HCT116 (cell line): ENCODE measurements at regions not wholly inside any gene's neighbourhood (a gene's known extent, or its start where the extent isn't known, plus 50 kb on each side); places are given as distances from the start of the nearest gene placed in this dataset.

Experiments
- ATAC-seq: fragments of 200-7000 bp; cut with Tn5 transposase; 2 replicates; pipeline ENCODE4 v1.9.1; 2020; ENCODE audit warnings: mild to moderate bottlenecking, moderate library complexity
- BruUV-seq: library from RNA; stranded (reverse); fragments of 400-500 nt; replicated peaks from 2 replicates; lab custom pipeline; 2021; lab: Mats Ljungman, UMichigan
- CTCF ChIA-PET: fragments of 300-600 bp; sonication (Branson Sonifier 250); formaldehyde crosslinking; loops from one replicate; lab custom pipeline; 2021; ENCODE audit warnings: antibody characterized with exemption; lab: Charles Lee
- POLR2A ChIA-PET: fragments of 300-600, 350-600 bp; sonication (Branson Sonifier 250); formaldehyde crosslinking; loops from one replicate; lab custom pipeline; 2021; ENCODE audit warnings: antibody characterized with exemption; lab: Charles Lee
- RAD21 ChIA-PET, 2 experiments: fragments of 300-600 bp; sonication (Branson Sonifier 250); formaldehyde crosslinking; loops; one replicate each; lab custom pipeline; 2023; ENCODE audit warnings: low total read pairs in 2 of 2; ENCODE audit not compliant: uncharacterized antibody in 2 of 2, unreplicated experiment in 2 of 2, low non-redundant PET in 1 of 2; lab: Charles Lee
- DNase-seq: peaks from one replicate; pipeline ENCODE4 v3.0.0-alpha.2; 2010; ENCODE audit warnings: low read depth, low spot score
- H2AFZ ChIP-seq: fragments of 200-600 bp; shearing (Covaris generic), sonication (generic); 2 replicates; pipeline ENCODE4 v1.6.1; 2017; ENCODE audit warnings: low read depth, mixed run types, mixed read lengths, antibody characterized with exemption, low read length; ENCODE audit not compliant: poor library complexity, severe bottlenecking
- H3K27ac ChIP-seq: 2 replicates; pipeline ENCODE4 v1.5.1; 2012; ENCODE audit warnings: low read depth, low read length
- H3K27me3 ChIP-seq: fragments of 200-600 bp; sonication (generic); 2 replicates; pipeline ENCODE4 v1.6.1; 2016; ENCODE audit warnings: mixed run types, low read length, mixed read lengths; ENCODE audit not compliant: insufficient read depth
- H3K36me3 ChIP-seq, 2 experiments: fragments of 200-500 bp in 1 of 2; fragments of 200-600 bp in 1 of 2; sonication (Bioruptor generic) in 1 of 2; sonication (generic) in 1 of 2; 2 replicates each; pipeline versions ENCODE4 v1.5.1 to v1.6.1; 2014 to 2016; ENCODE audit warnings: low read length in 2 of 2, inconsistent platforms in 1 of 2, mixed read lengths in 1 of 2, mixed run types in 1 of 2; ENCODE audit not compliant: insufficient read depth in 2 of 2, control insufficient read depth in 1 of 2
- H3K4me1 ChIP-seq, 2 experiments: fragments of 200-600 bp in 1 of 2; sonication (generic) in 1 of 2; 2 replicates each; pipeline versions ENCODE4 v1.5.1 to v1.6.1; 2012 to 2017; ENCODE audit warnings: low read length in 2 of 2, inconsistent platforms in 1 of 2, mild to moderate bottlenecking in 1 of 2, mixed read lengths in 1 of 2, mixed run types in 1 of 2, moderate library complexity in 1 of 2; ENCODE audit not compliant: insufficient read depth in 2 of 2, control insufficient read depth in 1 of 2
- H3K4me2 ChIP-seq: fragments of 200-600 bp; sonication (generic); 2 replicates; pipeline ENCODE4 v1.6.1; 2017; ENCODE audit warnings: mixed run types, low read length, mixed read lengths
- H3K4me3 ChIP-seq, 2 experiments: fragments of 200-600 bp in 1 of 2; sonication (generic) in 1 of 2; replicated peaks in 1 of 2; 2 replicates each; pipeline ENCODE4 v1.5.1; 2011 to 2016; ENCODE audit warnings: low read length in 2 of 2, control low read depth in 1 of 2, low read depth in 1 of 2, mild to moderate bottlenecking in 1 of 2, mixed read lengths in 1 of 2, mixed run types in 1 of 2
- H3K79me2 ChIP-seq: fragments of 200-600 bp; sonication (generic); 2 replicates; pipeline ENCODE4 v1.6.1; 2017; ENCODE audit warnings: mild to moderate bottlenecking, mixed run types, low read length, moderate library complexity, mixed read lengths; ENCODE audit not compliant: insufficient read depth
- H3K9ac ChIP-seq: fragments of 200-600 bp; sonication (generic); 2 replicates; pipeline ENCODE4 v1.6.1; 2016; ENCODE audit warnings: low read length, mixed read lengths
- H3K9me2 ChIP-seq: fragments of 200-600 bp; sonication (generic), shearing (Covaris generic); 2 replicates; pipeline ENCODE4 v1.6.1; 2017; ENCODE audit warnings: mixed run types, mild to moderate bottlenecking, moderate library complexity; ENCODE audit not compliant: insufficient read depth
- H3K9me3 ChIP-seq, 2 experiments: fragments of 200-500 bp in 1 of 2; fragments of 200-600 bp in 1 of 2; sonication (Bioruptor generic) in 1 of 2; sonication (generic) in 1 of 2; 2 replicates each; pipeline ENCODE4 v1.6.1; 2014 to 2017; ENCODE audit warnings: low read length in 2 of 2, mixed read lengths in 2 of 2, inconsistent platforms in 1 of 2, low read depth in 1 of 2, mild to moderate bottlenecking in 1 of 2, mixed run types in 1 of 2, moderate library complexity in 1 of 2; ENCODE audit not compliant: control insufficient read depth in 1 of 2, insufficient read depth in 1 of 2
- H4K20me1 ChIP-seq: fragments of 200-600 bp; sonication (generic), shearing (Covaris generic); 2 replicates; pipeline ENCODE4 v1.6.1; 2017; ENCODE audit warnings: mixed run types, mild to moderate bottlenecking, moderate library complexity; ENCODE audit not compliant: insufficient read depth
- ATF3 ChIP-seq: IDR thresholded peaks from 2 replicates; pipeline ENCODE4 v1.6.1; 2012
- CEBPB ChIP-seq: IDR thresholded peaks from 2 replicates; pipeline ENCODE4 v1.6.1; 2012; ENCODE audit warnings: low read depth
- CTCF ChIP-seq, 3 experiments: fragments of 200-600 bp in 1 of 3; sonication (generic) in 1 of 3; IDR thresholded peaks in 2 of 3; conservative IDR thresholded peaks in 1 of 3; 2 replicates each; pipeline ENCODE4 v1.5.1; 2012 to 2017; ENCODE audit warnings: low read depth in 2 of 3, low read length in 2 of 3, antibody characterized with exemption in 1 of 3, borderline replicate concordance in 1 of 3, control low read depth in 1 of 3, mild to moderate bottlenecking in 1 of 3, mixed read lengths in 1 of 3, mixed run types in 1 of 3, moderate library complexity in 1 of 3; ENCODE audit not compliant: insufficient read depth in 1 of 3
- ELF1 ChIP-seq: IDR thresholded peaks from 2 replicates; pipeline ENCODE4 v1.6.1; 2012; ENCODE audit warnings: low read depth, borderline replicate concordance
- EZH2 ChIP-seq: fragments of 200-600 bp; sonication (generic); IDR thresholded peaks from 2 replicates; pipeline ENCODE4 v1.6.1; 2017; ENCODE audit warnings: antibody characterized with exemption, mixed run types
- EZH2phosphoT487 ChIP-seq: fragments of 200-600 bp; IDR thresholded peaks from 2 replicates; pipeline ENCODE4 v1.6.1; 2018; ENCODE audit warnings: antibody characterized with exemption, borderline replicate concordance
- FOSL1 ChIP-seq: IDR thresholded peaks from 2 replicates; pipeline ENCODE4 v1.6.1; 2012; ENCODE audit warnings: low read depth
- JUND ChIP-seq: IDR thresholded peaks from 2 replicates; pipeline ENCODE4 v1.6.1; 2012
- MAX ChIP-seq: IDR thresholded peaks from 2 replicates; pipeline ENCODE4 v1.6.1; 2012
- POLR2A ChIP-seq: IDR thresholded peaks from 2 replicates; pipeline ENCODE4 v1.7.0; 2011; ENCODE audit warnings: borderline replicate concordance; ENCODE audit not compliant: insufficient read depth, insufficient read length; ENCODE audit errors: extremely low read depth
- POLR2AphosphoS5 ChIP-seq: IDR thresholded peaks from 2 replicates; pipeline ENCODE4 v1.6.1; 2011; ENCODE audit warnings: mild to moderate bottlenecking, low read depth, low read length, moderate library complexity
- RAD21 ChIP-seq: IDR thresholded peaks from 2 replicates; pipeline ENCODE4 v1.6.1; 2012; ENCODE audit warnings: low read depth, mild to moderate bottlenecking
- SIN3A ChIP-seq: IDR thresholded peaks from 2 replicates; pipeline ENCODE4 v1.6.1; 2012; ENCODE audit warnings: low read depth
- SP1 ChIP-seq: IDR thresholded peaks from 2 replicates; pipeline ENCODE4 v1.6.1; 2012; ENCODE audit warnings: low read depth
- SRF ChIP-seq: IDR thresholded peaks from 2 replicates; pipeline ENCODE4 v1.6.1; 2012; ENCODE audit warnings: low read depth
- ZBTB33 ChIP-seq: IDR thresholded peaks from 2 replicates; pipeline ENCODE4 v1.6.1; 2011; ENCODE audit warnings: mild to moderate bottlenecking, low read length, moderate library complexity; ENCODE audit not compliant: insufficient replicate concordance; ENCODE audit errors: extremely low read depth
- ZFX ChIP-seq: fragments of 450-650 bp; IDR thresholded peaks from 2 replicates; pipeline ENCODE4 v1.6.1; 2017
- intact Hi-C: fragments of 100-400 bp; cut with micrococcal nuclease; formaldehyde crosslinking; loops from 2 replicates; pipeline ENCODE4 v1.10.0; 2022

GRCh38 chr16:47858333-47858982 lies 297.3 kb downstream of the ABCC12 start:
- H3K9me3 ChIP-seq = no peaks in the 10 kb centered on the region
- H3K79me2 ChIP-seq = no peaks in the 10 kb centered on the region
- no TSS peak for BruUV-seq
- TF ChIP-seq SIN3A = no peak
- no peak for TF ChIP-seq EZH2
- no peak for TF ChIP-seq SRF
- TF ChIP-seq ELF1 = no peak
- no peak for TF ChIP-seq CEBPB
- no peak for TF ChIP-seq SP1
- no peak for TF ChIP-seq CTCF (IDR thresholded peaks at IDR 0.05 in 2 of 3, conservative IDR thresholded peaks at IDR 0.05 in 1 of 3; ENCODE audit: borderline replicate concordance in 1 of 3, insufficient read depth in 1 of 3, low read depth in 2 of 3, low read length in 2 of 3)
- TF ChIP-seq POLR2AphosphoS5 = no peak
- TF ChIP-seq ATF3 = no peak
- no peak for TF ChIP-seq RAD21
- no peak for TF ChIP-seq JUND
- TF ChIP-seq ZBTB33 = no peak
- no peak for TF ChIP-seq FOSL1
- no peak for TF ChIP-seq ZFX
- TF ChIP-seq MAX = no peak
- TF ChIP-seq POLR2A = no peak
- TF ChIP-seq EZH2phosphoT487 = no peak
- intact Hi-C loops = no loop called here
- no peaks in the 10 kb centered on the region for H3K36me3 ChIP-seq
- peaks cover 27% of the 10 kb centered on the region; the same call in 1 of the 2 replicates for H3K27me3 ChIP-seq
- ATAC-seq (no peak), DNase-seq (no peak)
- H3K4me2 ChIP-seq = no peak overlapping the region
- ChIA-PET POLR2A (no interaction called here), RAD21 (no interaction called here), CTCF (no interaction called here)
- no peaks in the 10 kb centered on the region for H3K9me2 ChIP-seq
- no peak overlapping the region for H2AFZ ChIP-seq
- H3K27ac ChIP-seq = no peak overlapping the region
- H3K4me3 ChIP-seq = no peak overlapping the region
- no peak overlapping the region for H3K9ac ChIP-seq
- H3K4me1 ChIP-seq = no peaks in the 10 kb centered on the region
- no peaks in the 10 kb centered on the region for H4K20me1 ChIP-seq
